Cardiac fibroblast (primary cell): ENCODE measurements at regions not wholly inside any gene's neighbourhood (a gene's known extent, or its start where the extent isn't known, plus 50 kb on each side); places are given as distances from the start of the nearest gene placed in this dataset.

Experiments used
- DNase-seq, 2 donors: peaks; one replicate each; pipeline versions ENCODE4 v3.0.0 to v3.0.0-alpha.2; 2010; ENCODE audit warnings: low read depth in 2 of 2
- H3K4me3 ChIP-seq, 2 donors: replicated peaks in 1 of 2; 1 replicate in 1 of 2; 2 replicates in 1 of 2; pipeline ENCODE4 v1.5.1; 2011; ENCODE audit warnings: low read depth in 2 of 2, low read length in 2 of 2, mild to moderate bottlenecking in 2 of 2, moderate library complexity in 1 of 2
- TF ChIP-seq, protein P1 (sequence below): IDR thresholded peaks from one replicate; pipeline ENCODE4 v1.5.1; 2011; ENCODE audit warnings: low read depth, mild to moderate bottlenecking, low read length, inconsistent platforms

DNA sequence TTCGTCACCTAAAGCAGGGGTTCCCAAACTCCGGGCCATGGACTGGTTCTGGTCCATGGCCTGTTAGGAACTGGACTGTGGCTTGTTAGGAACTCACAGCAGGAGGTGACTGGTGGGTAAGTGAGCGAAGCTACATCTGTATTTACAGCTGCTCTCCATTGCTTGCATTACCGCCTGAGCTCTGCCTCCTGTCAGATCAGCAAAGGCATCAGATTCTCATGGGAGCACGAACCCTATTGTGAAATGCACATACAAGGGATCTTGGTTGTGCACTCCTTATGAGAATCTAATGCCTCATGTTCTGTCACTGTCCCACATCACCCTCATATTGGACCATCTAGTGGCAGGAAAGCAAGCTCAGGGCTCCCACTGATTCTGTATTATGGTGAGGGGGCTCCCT is 217.0 kb downstream of the ZFP36L2 start:
- DNase-seq: no peak
- H3K4me3 ChIP-seq: no peak overlapping the region

DNA sequence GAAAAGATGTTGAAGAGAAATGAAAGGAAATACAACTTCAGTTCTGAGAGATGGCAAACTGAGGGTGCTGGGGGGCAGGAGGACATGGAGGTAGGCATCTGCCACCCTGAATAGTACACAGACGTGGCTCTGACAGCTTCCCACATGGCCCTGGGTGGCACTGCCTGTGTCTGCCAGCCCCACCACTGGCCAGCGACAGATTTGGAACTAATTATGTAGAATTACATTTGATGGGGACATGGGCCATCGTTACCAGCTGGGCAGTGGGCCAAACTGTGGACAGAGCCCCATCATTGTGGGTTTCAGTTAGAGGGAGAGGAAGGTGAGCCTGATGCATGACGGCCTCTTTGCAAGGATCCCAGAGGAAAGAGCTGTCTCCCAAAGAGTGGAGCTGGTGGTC is 216.0 kb upstream of the HAAO start:
- no peak overlapping the region for H3K4me3 ChIP-seq
- DNase-seq: no peak
- TF ChIP-seq, protein P1, sequence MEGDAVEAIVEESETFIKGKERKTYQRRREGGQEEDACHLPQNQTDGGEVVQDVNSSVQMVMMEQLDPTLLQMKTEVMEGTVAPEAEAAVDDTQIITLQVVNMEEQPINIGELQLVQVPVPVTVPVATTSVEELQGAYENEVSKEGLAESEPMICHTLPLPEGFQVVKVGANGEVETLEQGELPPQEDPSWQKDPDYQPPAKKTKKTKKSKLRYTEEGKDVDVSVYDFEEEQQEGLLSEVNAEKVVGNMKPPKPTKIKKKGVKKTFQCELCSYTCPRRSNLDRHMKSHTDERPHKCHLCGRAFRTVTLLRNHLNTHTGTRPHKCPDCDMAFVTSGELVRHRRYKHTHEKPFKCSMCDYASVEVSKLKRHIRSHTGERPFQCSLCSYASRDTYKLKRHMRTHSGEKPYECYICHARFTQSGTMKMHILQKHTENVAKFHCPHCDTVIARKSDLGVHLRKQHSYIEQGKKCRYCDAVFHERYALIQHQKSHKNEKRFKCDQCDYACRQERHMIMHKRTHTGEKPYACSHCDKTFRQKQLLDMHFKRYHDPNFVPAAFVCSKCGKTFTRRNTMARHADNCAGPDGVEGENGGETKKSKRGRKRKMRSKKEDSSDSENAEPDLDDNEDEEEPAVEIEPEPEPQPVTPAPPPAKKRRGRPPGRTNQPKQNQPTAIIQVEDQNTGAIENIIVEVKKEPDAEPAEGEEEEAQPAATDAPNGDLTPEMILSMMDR: no peak

More for the DNA sequence above, 217.0 kb downstream of the ZFP36L2 start:
- TF ChIP-seq, protein P1: no peak

DNA sequence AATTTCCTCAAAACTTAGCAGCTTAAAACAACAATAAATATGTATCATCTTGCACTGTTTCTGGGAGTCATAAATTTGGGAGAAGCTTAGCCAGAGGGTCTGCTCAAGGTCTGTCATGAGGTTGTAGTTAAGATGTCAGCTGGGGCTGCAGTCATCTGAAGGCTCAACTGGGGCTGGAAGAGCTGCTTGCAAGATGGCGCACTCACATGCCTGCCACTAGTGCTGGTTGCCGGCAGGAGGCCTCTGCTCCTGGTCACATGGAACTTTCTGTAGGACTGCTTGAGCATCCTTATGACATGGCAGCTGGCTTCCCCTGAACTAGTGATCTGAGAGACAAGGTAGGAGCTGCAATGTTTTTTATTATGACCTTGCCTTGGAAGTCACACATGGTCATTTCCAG is 215.5 kb upstream of the HAAO start:
- DNase-seq: no peak
- TF ChIP-seq, protein P1: no peak
- H3K4me3 ChIP-seq: no peak overlapping the region

DNA sequence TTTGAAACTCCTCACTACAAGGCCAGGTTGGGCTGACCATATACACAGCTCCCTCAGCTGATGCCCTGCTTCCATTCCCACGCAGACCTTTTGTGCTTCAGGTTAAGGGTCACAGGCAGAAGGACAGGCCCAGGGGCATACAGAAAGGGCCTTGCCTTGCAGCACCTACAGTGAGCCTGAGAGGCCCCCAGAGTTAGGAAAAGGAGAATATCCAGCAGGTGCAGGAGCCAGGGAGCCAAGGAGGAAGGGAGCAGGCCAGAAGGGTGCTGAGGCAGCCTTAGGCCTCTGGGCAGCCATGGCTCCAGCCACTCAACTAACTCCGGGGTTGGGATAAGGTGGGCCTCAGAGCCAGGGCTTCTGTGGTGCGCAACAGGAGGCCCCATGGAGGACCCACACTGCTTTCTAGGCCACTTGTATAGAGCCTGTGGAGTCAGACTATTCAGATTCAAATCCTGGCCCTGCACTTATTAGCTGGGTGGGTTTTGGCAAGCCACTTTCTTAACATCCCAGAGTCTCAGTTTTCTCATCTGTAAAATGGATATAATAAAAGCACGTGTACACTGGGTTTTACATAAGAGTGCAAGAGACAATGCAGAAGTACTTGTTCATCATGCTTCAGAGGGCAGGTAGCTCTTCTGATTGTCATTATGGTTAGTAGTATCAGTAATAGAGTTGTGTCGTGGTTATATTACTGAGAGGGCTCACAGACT is 214.6 kb upstream of the HAAO start:
- no peak for DNase-seq
- H3K4me3 ChIP-seq: no peak overlapping the region
- TF ChIP-seq, protein P1: no peak

DNA sequence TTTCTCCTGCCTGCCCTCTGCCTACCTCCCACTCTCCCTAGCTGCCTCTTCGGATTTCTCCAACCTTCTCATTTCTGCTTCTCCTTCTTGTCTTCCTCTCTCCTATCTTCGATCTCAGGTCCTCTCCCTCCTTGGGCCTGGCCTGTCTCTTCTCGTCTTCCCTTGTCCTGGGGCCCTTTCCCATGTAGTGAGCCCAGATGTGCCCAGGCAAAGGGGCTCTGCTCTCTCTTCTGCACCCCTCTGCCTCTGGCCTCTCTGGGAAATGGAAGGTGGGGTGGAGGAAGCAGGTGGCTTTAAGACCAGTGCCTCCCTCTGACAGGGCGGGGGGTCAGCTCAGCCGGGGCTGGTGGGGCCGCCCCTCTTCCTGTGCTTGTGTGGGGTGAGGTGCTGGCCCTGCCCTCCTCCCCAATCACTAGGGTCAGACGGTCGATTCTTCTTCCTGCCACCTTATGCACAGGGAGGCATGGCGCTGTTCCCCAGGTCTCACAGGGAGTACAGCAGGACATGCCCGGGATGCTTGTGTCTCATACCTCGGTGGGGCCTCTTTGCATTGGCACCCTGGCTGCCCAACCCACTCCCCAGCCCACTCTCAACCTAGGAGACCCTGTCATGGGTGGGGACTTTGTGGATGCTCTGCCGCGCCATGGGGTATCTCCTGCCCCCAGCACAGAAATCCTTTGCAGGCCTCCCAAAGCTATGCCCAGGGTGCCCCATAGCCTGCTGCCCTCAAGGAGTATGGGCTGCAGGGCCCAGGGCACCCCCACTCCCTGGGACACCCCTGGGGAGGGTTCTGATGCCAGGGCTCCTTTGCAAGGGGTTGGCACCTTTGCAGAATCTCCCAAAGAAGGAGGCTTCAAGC is 213.8 kb upstream of the HAAO start:
- no peak for DNase-seq
- no peak overlapping the region for H3K4me3 ChIP-seq
- TF ChIP-seq, protein P1: no peak

DNA sequence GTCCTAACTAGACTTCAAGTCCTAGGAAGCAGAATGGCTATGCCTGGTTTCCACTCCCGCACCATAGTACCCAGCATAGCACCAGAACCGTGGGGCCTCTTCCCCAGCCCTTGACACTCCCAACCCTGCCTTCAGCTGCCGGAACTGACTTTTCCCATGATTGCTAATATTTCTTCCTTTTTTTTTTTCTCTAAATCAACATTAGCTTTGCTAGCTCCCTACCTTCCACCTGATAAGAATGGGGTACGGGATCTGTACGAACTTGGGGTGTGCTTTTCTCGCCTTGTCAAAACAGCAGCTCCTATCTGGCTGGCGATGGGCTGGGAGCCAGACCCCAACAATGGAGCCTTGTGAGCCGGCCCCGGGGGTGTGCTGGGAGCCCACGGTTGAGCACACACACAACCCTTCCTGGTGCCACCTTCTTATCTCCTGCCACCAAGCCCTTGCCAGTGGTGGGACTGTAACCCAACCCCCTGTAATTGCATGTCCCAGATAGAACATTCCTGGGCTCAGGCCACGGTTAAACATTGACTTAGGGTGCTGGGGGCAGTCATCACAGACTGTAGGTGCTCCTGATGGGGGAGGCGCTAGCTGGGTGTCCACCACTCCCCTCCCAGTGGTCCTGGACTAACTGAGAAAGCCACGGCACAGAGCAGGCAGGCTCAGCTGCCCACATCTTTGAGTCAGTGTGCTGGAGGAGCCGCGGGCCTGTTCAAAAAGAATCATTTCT is 213.0 kb upstream of the HAAO start:
- no peak overlapping the region for H3K4me3 ChIP-seq
- no peak for DNase-seq
- TF ChIP-seq, protein P1: no peak
